HG03060 (cell line): ENCODE measurements at regions not wholly inside any gene's neighbourhood (a gene's known extent, or its start where the extent isn't known, plus 50 kb on each side); places are given as distances from the start of the nearest gene placed in this dataset.

Experiments used
- ATAC-seq: cut with Tn5 transposase; IDR thresholded peaks from one replicate; pipeline ENCODE4 v1.9.1; 2021; ENCODE audit warnings: low read depth, moderate number of reproducible peaks; ENCODE audit not compliant: unreplicated experiment

DNA sequence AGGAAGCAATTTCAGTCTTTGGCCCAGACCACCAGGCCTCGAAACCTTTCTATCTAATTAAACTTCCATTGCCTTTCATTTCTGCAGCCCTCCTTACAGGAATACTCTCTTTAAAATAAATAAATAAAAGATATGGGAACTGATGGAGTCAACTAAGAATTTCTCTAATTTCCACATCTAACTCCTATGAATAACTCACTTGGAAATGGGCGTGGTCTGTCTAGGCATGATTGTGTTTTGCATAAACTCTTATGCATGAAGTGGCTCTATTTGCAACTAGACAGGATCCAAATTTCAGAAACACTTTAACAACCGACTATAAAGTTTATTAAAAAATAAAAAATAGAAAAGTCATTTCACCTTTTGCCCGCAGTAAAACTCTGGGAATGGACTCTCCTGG, 199.5 kb downstream of the ADSS2 start:
- no peak for ATAC-seq

DNA sequence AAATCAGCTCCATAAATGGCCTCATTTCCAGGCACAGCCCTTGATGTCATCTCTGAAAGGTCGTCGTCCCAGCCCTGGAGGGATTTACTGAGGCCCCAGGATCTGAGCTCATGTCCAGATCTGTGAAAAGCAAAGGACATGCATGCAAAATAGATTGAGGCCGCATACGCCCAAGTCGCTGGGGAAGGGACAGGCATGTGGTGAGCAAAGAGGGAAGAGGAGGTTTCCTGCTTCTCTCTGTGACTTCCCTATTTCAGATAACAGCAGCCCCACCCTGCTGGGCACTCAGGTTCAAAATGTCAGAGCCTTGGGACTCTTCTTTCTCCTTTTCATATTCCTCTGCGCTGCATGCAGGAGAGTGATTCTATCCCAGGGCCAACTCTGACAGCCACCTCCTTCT, 197.2 kb downstream of the ADSS2 start:
- no peak for ATAC-seq

DNA sequence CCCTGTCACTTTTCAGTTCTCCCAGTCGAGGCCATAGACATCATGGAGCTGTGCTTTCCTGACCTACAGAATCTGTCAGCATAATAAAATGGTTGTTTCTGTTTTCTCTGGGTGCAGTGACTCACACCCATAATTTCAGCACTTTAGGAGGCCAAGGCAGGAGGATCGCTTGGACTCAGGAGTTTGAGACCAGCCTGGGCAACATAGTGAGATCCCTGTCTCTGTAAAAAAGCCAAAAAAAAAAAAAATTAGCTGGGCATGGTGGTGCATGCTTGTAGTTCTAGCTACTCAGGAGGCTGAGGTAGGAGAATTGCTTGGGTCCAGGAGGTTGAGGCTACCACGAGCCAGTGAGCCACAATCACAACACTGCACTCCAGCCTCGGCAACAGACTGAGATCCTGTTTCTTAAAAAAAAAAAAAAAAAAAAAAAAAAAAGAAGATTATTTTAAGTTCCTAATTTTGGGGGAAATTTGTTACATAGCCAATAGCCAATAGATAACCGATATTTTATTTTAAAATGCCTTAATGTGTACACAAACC, 196.2 kb downstream of the ADSS2 start:
- no peak for ATAC-seq

- ATAC-seq, result no peak
These were observed 195.5 kb downstream of the ADSS2 start for GRCh38 chr1:244256086-244256676.

- ATAC-seq, result no peak
These were observed 187.5 kb downstream of the ADSS2 start for GRCh38 chr1:244264163-244264562.

DNA sequence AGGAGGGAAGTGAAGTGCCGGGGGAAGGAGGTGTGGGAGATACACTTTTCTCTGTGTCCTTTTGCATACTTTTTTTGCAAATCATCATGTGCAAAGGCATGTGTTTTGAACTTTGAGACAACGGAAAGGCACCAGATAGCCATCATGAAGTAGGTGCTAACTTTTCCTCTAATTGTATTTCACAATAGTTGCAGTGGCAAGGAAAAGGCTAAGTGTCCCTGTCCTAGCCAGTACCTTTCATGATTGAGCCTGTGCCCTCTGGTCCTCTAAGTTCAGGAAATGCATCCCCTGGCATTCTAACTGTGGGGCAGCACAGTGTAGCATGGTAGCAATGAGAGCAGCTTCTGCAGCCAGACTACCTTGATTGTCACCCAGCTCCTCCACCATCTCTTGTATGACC, 186.2 kb downstream of the ADSS2 start:
- ATAC-seq, result no peak

DNA sequence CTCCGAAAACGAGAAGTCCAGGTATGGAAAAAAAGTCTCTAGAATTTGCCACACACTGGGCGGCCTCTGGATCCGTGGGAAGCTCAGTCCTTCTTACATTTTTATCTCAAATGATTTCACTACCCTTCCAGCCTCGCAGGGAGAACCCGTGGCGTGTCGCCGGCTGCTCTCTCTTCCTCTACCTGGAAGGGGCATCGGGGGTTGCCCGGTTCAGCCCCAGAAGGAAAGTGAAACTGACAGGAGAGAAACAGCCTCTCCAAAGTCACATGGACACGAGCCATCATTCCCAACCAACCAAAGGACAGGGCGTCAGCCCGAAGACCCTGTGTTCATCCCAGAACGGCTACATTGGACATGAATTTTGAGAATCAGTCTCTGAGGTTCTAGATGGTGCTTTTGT, 182.5 kb downstream of the ADSS2 start:
- no peak for ATAC-seq

DNA sequence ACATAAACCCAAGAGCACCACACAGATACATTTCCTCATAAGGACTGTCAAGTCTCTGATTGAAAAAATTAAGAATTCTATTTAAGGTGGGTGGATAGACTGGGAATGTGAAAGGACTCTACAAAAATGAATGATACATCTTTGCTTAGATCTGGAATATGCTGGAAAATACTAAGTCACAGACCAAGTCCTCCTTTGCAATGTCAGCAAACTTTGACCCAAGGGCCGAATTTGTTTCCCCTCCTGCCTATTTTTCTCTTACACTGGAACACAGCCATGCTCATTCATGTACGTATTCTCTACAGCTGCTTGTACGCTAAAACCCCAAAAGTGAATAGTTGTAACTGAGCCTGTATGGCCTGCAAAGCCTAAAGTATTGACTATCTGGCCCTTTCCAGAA, 180.7 kb downstream of the ADSS2 start:
- no peak for ATAC-seq

DNA sequence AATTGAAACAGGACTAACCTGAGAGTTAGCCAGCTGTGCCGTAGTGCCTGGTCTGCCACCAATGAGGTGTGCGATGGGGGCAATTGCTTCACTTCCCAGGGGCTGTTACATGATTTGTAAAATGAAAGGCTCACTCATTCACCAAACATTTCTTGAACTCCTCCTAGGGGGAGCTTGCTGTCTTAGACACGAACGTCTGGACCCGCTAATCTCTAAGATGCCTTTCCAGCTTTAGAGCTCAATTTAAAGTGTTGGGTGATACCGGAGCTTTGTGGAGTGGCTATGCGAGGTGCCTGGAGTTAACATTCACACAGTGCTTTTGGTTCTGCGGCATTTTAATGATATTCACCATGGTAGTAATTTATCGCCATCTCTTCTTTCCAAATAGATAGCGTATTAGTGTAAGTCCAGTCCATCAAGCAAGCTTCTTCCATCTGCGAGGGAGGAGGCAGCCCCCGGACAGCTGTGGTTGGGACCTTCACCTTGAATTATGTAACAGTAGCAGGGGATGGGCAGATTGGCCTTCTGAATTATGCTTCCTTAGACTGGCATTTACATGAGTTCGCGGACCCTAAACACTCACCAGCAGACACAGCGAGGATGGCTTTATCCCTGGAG, 179.9 kb downstream of the ADSS2 start:
- no peak for ATAC-seq

GRCh38 chr1:244272471-244273261, 179.0 kb downstream of the ADSS2 start:
- peak; percentile 71 for ATAC-seq

GRCh38 chr1:244273262-244273844, 178.4 kb downstream of the ADSS2 start:
- no peak for ATAC-seq

- no peak for ATAC-seq
These were observed 177.7 kb downstream of the ADSS2 start for GRCh38 chr1:244273845-244274619.

DNA sequence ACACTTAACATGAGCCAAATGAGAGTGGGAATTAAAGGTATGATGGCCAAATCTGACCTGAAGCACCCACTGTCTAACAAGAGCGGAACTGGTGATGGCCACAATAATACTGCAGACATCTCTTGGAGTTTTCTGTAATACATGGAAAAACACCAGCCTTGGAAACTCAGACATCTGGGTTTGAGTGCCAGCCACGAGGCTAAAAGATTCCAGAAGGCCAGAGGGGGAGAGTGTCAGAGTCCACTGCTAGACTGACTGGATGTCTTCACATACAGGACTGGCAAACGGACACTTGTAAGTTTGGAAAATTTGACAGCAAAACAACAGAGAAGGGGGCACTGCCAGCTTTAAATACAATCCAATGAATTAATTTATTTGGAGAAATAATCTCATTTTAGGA, 175.1 kb downstream of the ADSS2 start:
- ATAC-seq, result no peak

GRCh38 chr1:244280201-244280600, 171.5 kb downstream of the ADSS2 start:
- no peak for ATAC-seq

- no peak for ATAC-seq
These were observed 170.8 kb downstream of the ADSS2 start for GRCh38 chr1:244280859-244281258.

DNA sequence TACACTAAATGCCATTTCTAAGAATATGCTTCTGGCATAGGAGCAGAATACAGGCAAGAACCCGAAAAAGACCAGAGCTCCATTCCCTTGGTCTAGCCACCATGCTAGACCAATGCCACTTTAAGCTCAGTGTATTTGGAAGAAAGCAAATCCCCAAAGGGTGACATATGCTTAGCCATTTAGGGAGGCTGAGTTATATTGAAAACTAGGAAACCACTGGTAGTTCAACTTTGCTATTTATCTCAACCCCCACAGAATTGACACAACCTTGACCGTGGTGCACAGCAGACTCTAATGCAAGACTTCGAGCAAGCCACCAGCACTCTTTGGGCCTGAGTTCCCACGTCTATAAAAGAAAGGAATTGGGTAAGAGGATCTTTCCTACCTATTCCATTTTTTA, 167.9 kb downstream of the ADSS2 start:
- ATAC-seq, result no peak

DNA sequence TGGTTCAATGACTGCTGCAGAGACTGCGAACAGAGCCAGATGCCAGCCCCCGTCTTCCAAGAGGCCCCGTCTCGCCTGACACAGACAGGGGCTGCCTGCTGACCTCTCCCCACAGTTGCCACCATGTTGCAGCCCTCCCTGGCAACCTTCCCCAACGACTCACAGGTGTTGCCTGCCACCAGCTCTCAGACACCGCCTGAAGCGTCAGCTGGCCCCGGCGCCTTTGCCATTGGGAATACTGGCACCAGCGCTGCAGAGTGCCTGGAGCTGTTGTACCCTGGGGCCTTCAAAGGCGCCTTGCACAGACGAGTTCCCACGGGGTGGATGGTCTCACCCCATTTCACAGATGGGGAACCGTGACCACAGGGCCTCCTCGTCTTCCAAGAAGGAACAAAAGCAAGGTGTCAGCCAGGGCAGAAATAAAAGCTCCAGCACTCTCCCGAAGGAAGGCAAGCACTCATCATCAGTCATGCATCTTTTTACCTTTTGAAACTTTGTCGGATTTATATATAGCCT, 167.0 kb downstream of the ADSS2 start:
- ATAC-seq, result no peak

GRCh38 chr1:244286341-244286740, 165.4 kb downstream of the ADSS2 start:
- ATAC-seq, result no peak

DNA sequence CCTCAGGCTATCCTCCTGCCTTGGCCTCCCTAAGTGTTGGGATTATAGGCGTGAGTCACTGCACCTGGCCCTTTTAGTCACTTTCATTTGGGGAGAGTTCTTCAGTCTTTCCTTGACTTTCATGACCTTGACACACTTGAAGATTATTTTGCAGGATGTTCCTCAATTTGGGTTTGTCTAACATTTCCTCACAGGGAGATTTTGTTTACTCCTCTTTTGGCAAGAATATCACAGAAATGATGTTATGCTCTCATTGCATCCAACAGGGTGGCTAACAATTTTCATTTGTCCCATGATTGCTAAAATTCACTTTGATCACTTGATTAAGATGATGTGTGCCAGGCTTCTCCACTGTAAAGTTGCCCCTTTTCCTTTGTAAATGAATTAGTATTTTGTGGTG, 164.0 kb downstream of the ADSS2 start:
- no peak for ATAC-seq

GRCh38 chr1:244288663-244289062, 163.0 kb downstream of the ADSS2 start:
- no peak for ATAC-seq
